Skeletal muscle satellite cell (primary cell): ENCODE measurements at regions not wholly inside any gene's neighbourhood (a gene's known extent, or its start where the extent isn't known, plus 50 kb on each side); places are given as distances from the start of the nearest gene placed in this dataset.

Source experiments
- H3K27me3 ChIP-seq: 2 replicates; pipeline ENCODE4 v1.7.0; 2013; ENCODE audit warnings: low read length; ENCODE audit not compliant: control insufficient read depth, insufficient read depth
- H3K36me3 ChIP-seq: 2 replicates; pipeline ENCODE4 v1.7.0; 2013; ENCODE audit warnings: mild to moderate bottlenecking, control low read depth, low read length; ENCODE audit not compliant: insufficient read depth
- H3K4me1 ChIP-seq: 2 replicates; pipeline ENCODE4 v1.7.0; 2013; ENCODE audit warnings: low read length; ENCODE audit not compliant: control insufficient read depth, insufficient read depth
- H3K4me2 ChIP-seq: 2 replicates; pipeline ENCODE4 v1.7.0; 2013; ENCODE audit warnings: mild to moderate bottlenecking, low read length
- H3K4me3 ChIP-seq: 2 replicates; pipeline ENCODE4 v1.7.0; 2013; ENCODE audit warnings: low read length
- H3K9ac ChIP-seq: 2 replicates; pipeline ENCODE4 v1.7.0; 2013; ENCODE audit warnings: mild to moderate bottlenecking, low read depth, low read length, moderate library complexity
- H3K9me3 ChIP-seq: replicated peaks from 2 replicates; pipeline ENCODE4 v1.7.0; 2013; ENCODE audit warnings: mild to moderate bottlenecking, control low read depth, low read length

GRCh38 chr1:232439011-232439410, 190.9 kb downstream of the SIPA1L2 start:
- Histone ChIP-seq H3K36me3 (no peaks in the 10 kb centered on the region), H3K4me2 (no peak overlapping the region), H3K4me1 (no peaks in the 10 kb centered on the region), H3K4me3 (no peak overlapping the region), H3K9me3 (no peaks in the 10 kb centered on the region), H3K27me3 (no peaks in the 10 kb centered on the region), H3K9ac (no peak overlapping the region)

DNA sequence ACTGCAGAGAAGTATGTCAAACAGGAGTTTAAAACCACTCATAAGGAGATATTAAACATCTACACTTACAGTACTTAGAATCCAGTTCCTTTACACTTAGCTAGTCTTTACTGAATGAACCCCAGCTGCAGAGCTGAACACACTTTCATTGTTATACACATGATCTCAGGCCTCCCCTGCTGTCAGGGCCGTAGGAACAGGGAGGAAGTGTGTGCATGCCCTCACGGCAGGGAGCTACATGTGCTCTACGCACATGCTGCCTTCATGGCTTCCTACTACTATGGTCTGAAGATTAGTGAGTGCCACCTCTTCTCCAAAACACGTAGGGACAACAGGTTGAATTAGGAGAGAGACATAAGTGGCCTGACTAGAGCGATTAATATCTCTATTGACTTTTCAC, 191.5 kb downstream of the SIPA1L2 start:
- H3K27me3 ChIP-seq = no peaks in the 10 kb centered on the region
- no peak overlapping the region for H3K4me3 ChIP-seq
- no peaks in the 10 kb centered on the region for H3K36me3 ChIP-seq
- H3K9me3 ChIP-seq = no peaks in the 10 kb centered on the region
- no peak overlapping the region for H3K9ac ChIP-seq
- no peaks in the 10 kb centered on the region for H3K4me1 ChIP-seq
- no peak overlapping the region for H3K4me2 ChIP-seq

- Histone ChIP-seq H3K36me3 (no peaks in the 10 kb centered on the region), H3K9me3 (no peaks in the 10 kb centered on the region), H3K27me3 (no peaks in the 10 kb centered on the region), H3K4me2 (no peak overlapping the region), H3K4me1 (no peaks in the 10 kb centered on the region), H3K4me3 (no peak overlapping the region), H3K9ac (no peak overlapping the region)
Observed at GRCh38 chr1:232437510-232437909, 192.4 kb downstream of the SIPA1L2 start.

GRCh38 chr1:232435729-232436128, 194.2 kb downstream of the SIPA1L2 start:
- Histone ChIP-seq H3K9ac (no peak overlapping the region), H3K4me1 (no peaks in the 10 kb centered on the region)

DNA sequence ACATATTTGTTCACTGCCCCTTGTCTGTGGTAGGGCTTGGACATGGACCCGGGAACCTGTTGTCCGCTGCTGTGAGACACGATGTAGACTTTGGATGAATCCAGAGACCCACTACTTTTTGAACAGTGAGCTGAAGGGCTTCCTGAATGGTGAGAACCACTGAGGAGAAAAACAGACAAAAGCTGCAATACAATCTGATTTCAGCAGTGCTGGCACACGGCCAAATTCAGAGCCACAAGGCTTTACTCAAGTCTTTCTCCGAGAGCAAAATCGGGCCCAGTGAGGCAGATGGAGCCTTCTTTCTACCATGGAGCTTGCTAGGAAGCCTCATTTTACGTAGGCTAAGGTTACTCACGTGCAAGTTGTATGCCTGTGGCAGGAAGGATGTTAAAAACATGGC, 197.6 kb downstream of the SIPA1L2 start:
- Histone ChIP-seq H3K27me3 (no peaks in the 10 kb centered on the region), H3K9me3 (no peaks in the 10 kb centered on the region), H3K9ac (no peak overlapping the region), H3K36me3 (no peaks in the 10 kb centered on the region), H3K4me1 (peaks cover 4% of the 10 kb centered on the region), H3K4me3 (no peak overlapping the region), H3K4me2 (no peak overlapping the region)

More at GRCh38 chr1:232435729-232436128, 194.2 kb downstream of the SIPA1L2 start:
- Histone ChIP-seq H3K4me3 (no peak overlapping the region), H3K4me2 (no peak overlapping the region), H3K27me3 (no peaks in the 10 kb centered on the region), H3K36me3 (no peaks in the 10 kb centered on the region), H3K9me3 (no peaks in the 10 kb centered on the region)

GRCh38 chr1:232431748-232432147, 198.2 kb downstream of the SIPA1L2 start:
- Histone ChIP-seq H3K27me3 (no peaks in the 10 kb centered on the region), H3K4me2 (no peak overlapping the region), H3K9me3 (no peaks in the 10 kb centered on the region), H3K4me3 (no peak overlapping the region), H3K36me3 (no peaks in the 10 kb centered on the region), H3K9ac (no peak overlapping the region), H3K4me1 (peaks cover 4% of the 10 kb centered on the region)

GRCh38 chr1:232431326-232431725, 198.6 kb downstream of the SIPA1L2 start:
- peaks cover 4% of the 10 kb centered on the region for H3K4me1 ChIP-seq
- no peaks in the 10 kb centered on the region for H3K9me3 ChIP-seq
- H3K9ac ChIP-seq = no peak overlapping the region
- no peaks in the 10 kb centered on the region for H3K36me3 ChIP-seq
- no peak overlapping the region for H3K4me3 ChIP-seq
- no peaks in the 10 kb centered on the region for H3K27me3 ChIP-seq
- no peak overlapping the region for H3K4me2 ChIP-seq

DNA sequence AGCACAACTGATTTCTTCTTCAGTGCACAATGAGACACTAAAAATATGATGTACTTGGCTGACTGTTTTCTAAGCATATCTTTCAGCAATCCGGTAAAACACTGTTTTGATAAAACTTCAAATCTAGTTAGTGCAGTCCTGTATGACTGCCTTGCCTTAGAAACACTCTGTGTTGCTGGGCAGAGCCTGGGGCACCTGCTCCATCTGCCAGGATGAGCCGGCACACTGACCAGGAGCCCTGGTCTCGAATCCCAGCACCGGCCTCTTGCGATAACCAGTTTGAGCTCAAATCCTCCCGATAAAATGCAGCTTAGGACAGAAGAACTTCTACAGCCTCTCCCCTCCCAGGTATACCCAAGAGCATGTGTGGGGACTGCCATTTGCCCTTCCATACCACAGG, 199.5 kb downstream of the SIPA1L2 start:
- Histone ChIP-seq H3K9ac (no peak overlapping the region), H3K4me2 (no peak overlapping the region), H3K4me1 (peaks cover 4% of the 10 kb centered on the region), H3K9me3 (no peaks in the 10 kb centered on the region), H3K36me3 (no peaks in the 10 kb centered on the region), H3K27me3 (no peaks in the 10 kb centered on the region), H3K4me3 (no peak overlapping the region)

- H3K9ac ChIP-seq = no peak overlapping the region
- no peak overlapping the region for H3K4me3 ChIP-seq
- H3K4me2 ChIP-seq = no peak overlapping the region
- no peaks in the 10 kb centered on the region for H3K9me3 ChIP-seq
- H3K4me1 ChIP-seq = peaks cover 4% of the 10 kb centered on the region
- no peaks in the 10 kb centered on the region for H3K27me3 ChIP-seq
- no peaks in the 10 kb centered on the region for H3K36me3 ChIP-seq
Observed at GRCh38 chr1:232428786-232429530, 201.0 kb downstream of the SIPA1L2 start.

GRCh38 chr1:232428036-232428645, 201.8 kb downstream of the SIPA1L2 start:
- Histone ChIP-seq H3K4me2 (no peak overlapping the region), H3K27me3 (no peaks in the 10 kb centered on the region), H3K4me1 (peaks cover 13% of the 10 kb centered on the region), H3K9me3 (no peaks in the 10 kb centered on the region), H3K4me3 (no peak overlapping the region), H3K36me3 (no peaks in the 10 kb centered on the region), H3K9ac (no peak overlapping the region)

- Histone ChIP-seq H3K4me3 (no peak overlapping the region), H3K27me3 (no peaks in the 10 kb centered on the region)
Observed at GRCh38 chr1:232426801-232427200, 203.1 kb downstream of the SIPA1L2 start.

DNA sequence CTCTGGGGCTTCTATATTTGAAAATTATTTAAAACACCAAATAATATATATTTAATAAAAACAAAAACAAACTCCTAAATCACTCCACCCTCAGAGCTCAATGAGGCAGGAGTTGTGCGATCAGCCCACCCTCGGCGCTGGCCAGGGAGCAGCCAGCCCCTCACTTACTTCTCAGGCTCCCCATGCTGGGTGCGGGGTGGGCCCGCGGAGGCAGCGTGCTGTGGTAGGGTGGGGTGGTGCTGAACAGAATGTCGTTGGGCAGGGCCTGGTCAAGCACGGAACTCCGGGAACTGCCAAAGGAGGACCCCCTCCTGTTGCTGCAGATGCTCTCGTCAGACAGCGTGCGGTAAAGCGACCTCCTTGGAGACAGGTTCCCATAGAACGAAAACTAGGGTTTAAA, 204.5 kb downstream of the SIPA1L2 start:
- Histone ChIP-seq H3K4me1 (peaks cover 28% of the 10 kb centered on the region), H3K27me3 (no peaks in the 10 kb centered on the region), H3K4me2 (no peak overlapping the region), H3K9ac (no peak overlapping the region), H3K4me3 (no peak overlapping the region), H3K36me3 (no peaks in the 10 kb centered on the region), H3K9me3 (no peaks in the 10 kb centered on the region)

More at GRCh38 chr1:232426801-232427200, 203.1 kb downstream of the SIPA1L2 start:
- Histone ChIP-seq H3K9ac (no peak overlapping the region), H3K9me3 (no peaks in the 10 kb centered on the region), H3K4me1 (peaks cover 26% of the 10 kb centered on the region), H3K4me2 (no peak overlapping the region), H3K36me3 (no peaks in the 10 kb centered on the region)
